DMS 273 (cell line): ENCODE measurements at regions not wholly inside any gene's neighbourhood (a gene's known extent, or its start where the extent isn't known, plus 50 kb on each side); places are given as distances from the start of the nearest gene placed in this dataset.
"Not testable (repeated sequence)": the region's sequence is repeated elsewhere in the genome, so short reads cannot be mapped to it uniquely, and the experiment has no call there.

ENCODE experiments used
- DNase-seq: peaks from one replicate; lab custom pipeline; 2025; ENCODE audit not compliant: unreplicated experiment; lab: John Stamatoyannopoulos, UW

- DNase-seq: no peak
Observed at GRCh38 chr2:40564184-40564583, 112.3 kb upstream of the SLC8A1 start.

DNA sequence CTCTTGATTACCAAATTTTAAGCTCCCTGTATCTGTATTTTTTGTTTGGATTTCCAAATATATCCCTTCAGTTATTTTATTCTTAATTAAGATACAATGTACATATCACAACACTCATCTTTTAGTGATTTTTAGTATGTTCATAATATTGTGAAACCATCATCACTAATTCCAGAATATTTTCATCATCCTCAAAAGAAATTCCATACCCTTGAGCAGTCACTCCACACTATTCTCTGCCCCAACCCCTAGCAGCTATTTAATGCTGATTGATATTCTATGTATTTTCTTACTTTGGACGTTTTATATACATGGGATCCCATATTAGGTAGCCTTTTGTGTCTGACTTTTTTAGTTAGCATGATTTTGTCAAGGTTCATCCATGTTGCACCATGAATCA, 127.4 kb upstream of the SLC8A1 start:
- no peak for DNase-seq

- no peak for DNase-seq
Observed at GRCh38 chr2:40584432-40584831, 132.5 kb upstream of the SLC8A1 start.

DNA sequence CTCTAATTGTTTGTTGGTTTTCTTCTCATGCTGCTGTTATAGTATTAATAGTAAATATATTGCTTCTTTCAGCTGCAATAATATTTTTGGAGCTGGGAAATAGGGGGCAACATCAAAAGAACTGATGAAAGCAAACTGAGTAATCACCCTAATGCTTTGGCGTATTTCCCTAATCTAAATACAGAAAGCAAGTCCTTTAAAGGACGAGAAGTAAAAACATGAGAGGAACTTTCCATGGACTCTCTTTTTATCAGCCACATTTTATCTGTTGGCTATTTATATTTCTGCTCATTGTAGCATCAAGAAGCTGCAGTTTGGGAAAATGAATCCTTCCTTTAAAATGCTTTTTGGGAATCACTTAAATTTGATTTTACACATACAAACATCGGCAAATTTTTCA, 139.9 kb upstream of the SLC8A1 start:
- no peak for DNase-seq

GRCh38 chr2:40592218-40592617, 140.3 kb upstream of the SLC8A1 start:
- no peak for DNase-seq

- no peak for DNase-seq
Observed at GRCh38 chr2:40606862-40607261, 155.0 kb upstream of the SLC8A1 start.

- no peak for DNase-seq
Observed at GRCh38 chr2:40611196-40611595, 159.3 kb upstream of the SLC8A1 start.

DNA sequence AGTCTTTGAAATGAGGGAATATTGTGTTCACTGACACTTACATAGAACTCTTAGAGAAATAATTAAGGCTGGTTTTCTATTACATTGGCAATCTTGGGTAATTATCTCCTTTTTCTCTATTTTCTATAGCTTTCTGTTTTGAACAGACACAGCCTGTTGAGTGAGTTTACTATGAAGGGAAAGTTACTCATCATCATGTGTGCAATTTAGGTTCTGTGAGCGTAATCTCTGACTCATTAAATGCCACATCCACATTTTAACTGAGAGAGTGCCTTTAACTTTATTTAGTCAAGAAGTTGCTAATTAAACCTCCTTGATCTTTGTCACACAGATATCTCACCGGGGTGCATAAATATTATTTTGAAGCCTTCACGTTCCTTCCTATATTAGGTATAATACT, 174.0 kb upstream of the SLC8A1 start:
- DNase-seq: no peak

DNA sequence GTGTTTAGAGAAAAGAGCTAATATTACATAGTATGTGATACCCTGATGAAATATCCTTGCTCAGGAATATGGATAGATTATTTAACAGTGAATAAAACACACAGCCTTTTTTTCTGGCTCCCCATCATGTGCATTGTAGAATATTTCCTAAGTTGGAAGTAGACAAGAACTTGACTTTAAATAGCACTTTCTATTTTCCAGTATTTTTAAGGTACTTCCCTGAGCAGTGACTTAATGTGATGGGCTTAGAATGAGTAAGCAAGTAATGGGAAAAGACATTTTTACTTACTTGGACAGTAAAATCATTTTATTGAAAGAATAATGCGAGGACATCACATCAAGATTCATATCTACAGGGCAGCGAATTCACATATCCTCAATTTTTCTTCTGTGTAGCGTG, 176.7 kb upstream of the SLC8A1 start:
- no peak for DNase-seq

- DNase-seq: no peak
Observed at GRCh38 chr2:40629768-40630434, 178.0 kb upstream of the SLC8A1 start.

DNA sequence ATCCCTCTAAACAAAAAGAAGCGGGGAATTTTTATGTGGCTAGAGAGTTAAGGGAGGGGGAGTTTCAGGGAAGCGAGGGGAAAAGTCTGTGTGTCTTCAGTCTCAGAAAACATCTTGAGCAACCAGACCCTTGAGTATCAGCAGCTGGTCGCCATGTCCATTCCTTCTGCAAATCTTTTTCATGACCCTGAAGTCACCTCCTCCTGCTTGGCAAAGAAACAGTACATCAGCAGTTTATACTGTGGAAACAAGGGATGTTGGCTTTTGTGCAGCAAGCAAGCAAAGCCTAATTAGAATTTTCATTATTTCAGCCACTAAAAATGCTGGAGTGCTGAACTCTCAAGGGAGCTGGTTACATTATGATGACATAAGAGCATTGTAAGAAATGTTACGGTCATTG, 187.4 kb upstream of the SLC8A1 start:
- no peak for DNase-seq

- no peak for DNase-seq
Observed at GRCh38 chr2:40642237-40642636, 190.3 kb upstream of the SLC8A1 start.

- DNase-seq: no peak
Observed at GRCh38 chr2:40642726-40643125, 190.8 kb upstream of the SLC8A1 start.

DNA sequence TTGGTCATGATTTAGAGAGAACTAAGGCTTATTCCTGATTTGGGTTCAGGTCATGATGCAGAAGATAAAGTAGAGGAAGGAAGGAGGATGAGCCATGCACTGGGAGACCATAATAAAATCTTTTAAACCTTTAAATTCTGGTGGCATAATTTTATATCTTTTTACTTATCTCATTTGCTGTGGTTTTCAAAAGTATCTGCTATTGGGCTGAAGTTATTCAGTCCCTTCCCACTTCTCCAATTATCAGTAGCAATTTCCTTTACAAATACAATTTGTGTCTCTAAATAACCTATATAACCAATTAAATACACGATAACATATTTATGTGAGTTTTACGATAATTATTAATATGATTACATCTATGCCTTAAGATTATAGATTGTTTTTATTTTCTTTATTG, 194.8 kb upstream of the SLC8A1 start:
- no peak for DNase-seq

DNA sequence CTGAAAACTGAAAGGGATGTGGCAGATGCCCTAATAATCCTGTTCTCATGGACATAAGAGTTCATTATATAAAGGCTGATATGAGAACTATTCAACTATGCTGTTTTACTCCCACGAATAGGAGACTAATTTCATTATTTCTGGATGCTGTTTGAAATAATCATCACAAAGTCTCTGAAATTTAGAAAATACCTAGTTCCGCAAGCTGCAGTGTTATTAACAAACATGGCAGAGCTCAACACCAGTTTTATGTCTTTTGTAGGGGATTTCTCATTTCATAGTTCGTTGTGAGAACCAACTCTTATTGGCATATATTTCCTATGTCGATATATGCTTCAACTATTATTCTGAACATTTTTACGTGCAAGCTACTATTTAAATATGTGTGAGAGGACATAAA, 200.3 kb upstream of the SLC8A1 start:
- DNase-seq: no peak

DNA sequence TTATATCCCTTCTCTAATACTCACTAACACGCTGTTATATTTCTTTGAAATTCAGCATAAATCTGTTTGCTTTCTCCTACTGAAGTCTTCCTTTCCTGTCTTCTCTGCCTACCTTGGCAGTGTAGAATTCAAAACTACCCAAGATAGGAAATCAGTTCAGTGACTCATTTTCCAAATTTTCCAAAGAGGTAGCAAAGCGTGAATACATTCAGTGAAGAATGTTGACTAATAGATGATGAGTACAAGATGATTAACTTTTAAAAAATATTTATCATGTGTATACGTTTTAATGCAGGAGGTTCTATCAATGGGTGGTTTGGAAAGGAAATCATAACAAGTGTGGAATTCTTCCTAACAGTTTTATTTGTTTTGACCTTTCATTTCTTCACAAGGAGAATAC, 201.9 kb upstream of the SLC8A1 start:
- DNase-seq: no peak

- DNase-seq: no peak
Observed at GRCh38 chr2:40654346-40654745, 202.5 kb upstream of the SLC8A1 start.

DNA sequence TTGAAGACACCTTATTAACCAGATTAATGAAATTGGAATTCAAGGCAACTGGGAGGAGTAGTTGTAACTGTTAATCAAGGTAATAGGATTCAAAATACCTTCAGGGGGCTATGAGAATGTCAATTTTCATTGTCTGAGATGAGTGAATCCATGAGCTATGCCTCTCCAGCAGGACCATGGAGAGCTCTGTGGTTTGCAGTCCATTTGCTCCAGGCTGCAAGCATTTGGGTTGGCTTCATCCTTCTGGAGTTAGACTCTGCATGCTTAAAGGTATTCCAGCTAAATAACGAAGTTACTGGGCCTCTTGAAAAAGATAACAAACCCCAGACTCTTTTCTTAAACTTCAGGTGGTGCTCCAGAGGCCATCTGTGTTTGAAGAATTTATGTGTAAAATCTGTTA, 207.1 kb upstream of the SLC8A1 start:
- no peak for DNase-seq

DNA sequence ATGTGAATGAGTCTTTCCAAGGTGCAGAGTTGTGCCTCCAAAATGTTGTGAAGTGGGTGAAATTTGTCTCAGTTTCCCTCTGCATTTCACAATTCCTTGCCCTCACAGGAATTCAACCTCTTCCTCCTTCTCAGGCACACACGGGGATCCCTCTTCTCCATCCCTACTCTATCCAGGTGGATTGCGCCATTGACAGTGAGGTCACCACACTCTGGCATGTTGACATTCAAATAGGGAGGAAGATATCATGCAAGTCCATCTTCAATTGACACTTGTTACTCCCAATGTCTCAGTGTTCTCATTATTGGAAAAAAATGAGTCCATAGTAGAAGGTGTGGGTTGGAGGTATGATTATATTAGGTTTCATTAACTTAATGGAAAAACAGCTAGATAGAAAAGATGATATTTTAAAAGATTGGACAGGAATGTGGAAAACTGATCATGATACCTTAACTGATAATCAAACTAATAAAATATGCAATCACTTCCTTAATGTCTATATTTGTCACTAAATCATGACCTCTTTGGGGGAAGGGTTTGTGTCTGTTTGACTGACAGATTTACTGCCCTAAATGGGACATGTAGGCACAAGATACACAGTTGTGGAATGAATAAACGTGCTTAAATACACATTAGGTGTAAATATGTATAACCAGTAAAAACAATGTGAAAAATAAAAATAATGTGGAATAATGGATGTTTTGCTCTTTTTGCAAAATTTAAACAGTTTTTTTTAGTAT, 213.8 kb upstream of the SLC8A1 start:
- no peak for DNase-seq

GRCh38 chr2:40666398-40666797, 214.5 kb upstream of the SLC8A1 start:
- no peak for DNase-seq

- no peak for DNase-seq
Observed at GRCh38 chr2:40668425-40668824, 216.5 kb upstream of the SLC8A1 start.

GRCh38 chr2:40676134-40676790, 224.4 kb upstream of the SLC8A1 start:
- DNase-seq: not testable (repeated sequence)
